B cell (primary cell): ENCODE measurements at regions not wholly inside any gene's neighbourhood (a gene's known extent, or its start where the extent isn't known, plus 50 kb on each side); places are given as distances from the start of the nearest gene placed in this dataset.

Experiments used
- EZH2 ChIP-seq: IDR thresholded peaks from 2 replicates; pipeline ENCODE4 v1.6.1; 2012; ENCODE audit warnings: borderline replicate concordance, low read depth, mild to moderate bottlenecking, moderate library complexity, low read length; ENCODE audit not compliant: insufficient read depth, poor library complexity, severe bottlenecking
- TF ChIP-seq, protein P1 (sequence below): fragments of 200-600 bp; IDR thresholded peaks from one replicate; pipeline ENCODE4 v1.8.0; 2022; ENCODE audit warnings: antibody characterized with exemption, mild to moderate bottlenecking

DNA sequence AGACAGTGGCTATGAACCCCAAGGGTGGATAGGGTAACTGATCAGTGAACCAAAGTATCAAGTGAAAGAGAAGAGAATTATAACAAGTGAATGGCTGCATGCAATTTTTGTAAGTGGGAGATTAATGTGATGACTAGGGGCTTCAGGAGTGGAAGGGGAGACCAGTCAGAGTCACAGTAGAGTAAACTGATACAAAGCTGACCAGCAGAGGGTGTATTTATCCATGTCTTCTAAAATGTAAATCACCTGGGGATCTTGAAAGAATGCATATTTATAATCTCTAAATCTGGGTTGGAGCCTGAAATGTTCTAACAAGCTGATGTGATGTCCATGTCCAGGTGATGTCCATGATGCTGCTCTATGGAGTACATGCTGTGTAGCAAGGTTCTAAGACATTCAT lies 1351.3 kb upstream of the CHAC2 start:
- TF ChIP-seq, protein P1, sequence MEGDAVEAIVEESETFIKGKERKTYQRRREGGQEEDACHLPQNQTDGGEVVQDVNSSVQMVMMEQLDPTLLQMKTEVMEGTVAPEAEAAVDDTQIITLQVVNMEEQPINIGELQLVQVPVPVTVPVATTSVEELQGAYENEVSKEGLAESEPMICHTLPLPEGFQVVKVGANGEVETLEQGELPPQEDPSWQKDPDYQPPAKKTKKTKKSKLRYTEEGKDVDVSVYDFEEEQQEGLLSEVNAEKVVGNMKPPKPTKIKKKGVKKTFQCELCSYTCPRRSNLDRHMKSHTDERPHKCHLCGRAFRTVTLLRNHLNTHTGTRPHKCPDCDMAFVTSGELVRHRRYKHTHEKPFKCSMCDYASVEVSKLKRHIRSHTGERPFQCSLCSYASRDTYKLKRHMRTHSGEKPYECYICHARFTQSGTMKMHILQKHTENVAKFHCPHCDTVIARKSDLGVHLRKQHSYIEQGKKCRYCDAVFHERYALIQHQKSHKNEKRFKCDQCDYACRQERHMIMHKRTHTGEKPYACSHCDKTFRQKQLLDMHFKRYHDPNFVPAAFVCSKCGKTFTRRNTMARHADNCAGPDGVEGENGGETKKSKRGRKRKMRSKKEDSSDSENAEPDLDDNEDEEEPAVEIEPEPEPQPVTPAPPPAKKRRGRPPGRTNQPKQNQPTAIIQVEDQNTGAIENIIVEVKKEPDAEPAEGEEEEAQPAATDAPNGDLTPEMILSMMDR = no peak
- TF ChIP-seq EZH2 = no peak
